HFFc6 (cell line): ENCODE measurements at regions not wholly inside any gene's neighbourhood (a gene's known extent, or its start where the extent isn't known, plus 50 kb on each side); places are given as distances from the start of the nearest gene placed in this dataset.

ENCODE experiments used
- DNase-seq: peaks from one replicate; pipeline ENCODE4 v3.0.0-alpha.2; 2018
- H3K27ac Mint-ChIP-seq: 2 replicates; pipeline ENCODE4 v1.8.0; 2020; ENCODE audit warnings: mild to moderate bottlenecking, mixed read lengths
- H3K27me3 Mint-ChIP-seq: 2 replicates; pipeline ENCODE4 v1.8.0; 2021; ENCODE audit warnings: mild to moderate bottlenecking, moderate library complexity, mixed read lengths; ENCODE audit not compliant: insufficient read depth
- H3K36me3 Mint-ChIP-seq: 2 replicates; pipeline ENCODE4 v1.8.0; 2021; ENCODE audit warnings: low read depth, mixed read lengths
- H3K4me1 Mint-ChIP-seq: 2 replicates; pipeline ENCODE4 v1.8.0; 2020; ENCODE audit warnings: low read depth, mixed read lengths
- H3K4me3 Mint-ChIP-seq: 2 replicates; pipeline ENCODE4 v1.8.0; 2020; ENCODE audit warnings: mild to moderate bottlenecking, moderate library complexity, mixed read lengths
- H3K9me3 Mint-ChIP-seq: 2 replicates; pipeline ENCODE4 v1.8.0; 2020; ENCODE audit warnings: mild to moderate bottlenecking, mixed read lengths
- TF ChIP-seq, protein P1 (sequence below): fragments of 200-600 bp; sonication (generic); IDR thresholded peaks from 2 replicates; pipeline ENCODE4 v1.5.0; 2021; ENCODE audit warnings: antibody characterized with exemption, mild to moderate bottlenecking

DNA sequence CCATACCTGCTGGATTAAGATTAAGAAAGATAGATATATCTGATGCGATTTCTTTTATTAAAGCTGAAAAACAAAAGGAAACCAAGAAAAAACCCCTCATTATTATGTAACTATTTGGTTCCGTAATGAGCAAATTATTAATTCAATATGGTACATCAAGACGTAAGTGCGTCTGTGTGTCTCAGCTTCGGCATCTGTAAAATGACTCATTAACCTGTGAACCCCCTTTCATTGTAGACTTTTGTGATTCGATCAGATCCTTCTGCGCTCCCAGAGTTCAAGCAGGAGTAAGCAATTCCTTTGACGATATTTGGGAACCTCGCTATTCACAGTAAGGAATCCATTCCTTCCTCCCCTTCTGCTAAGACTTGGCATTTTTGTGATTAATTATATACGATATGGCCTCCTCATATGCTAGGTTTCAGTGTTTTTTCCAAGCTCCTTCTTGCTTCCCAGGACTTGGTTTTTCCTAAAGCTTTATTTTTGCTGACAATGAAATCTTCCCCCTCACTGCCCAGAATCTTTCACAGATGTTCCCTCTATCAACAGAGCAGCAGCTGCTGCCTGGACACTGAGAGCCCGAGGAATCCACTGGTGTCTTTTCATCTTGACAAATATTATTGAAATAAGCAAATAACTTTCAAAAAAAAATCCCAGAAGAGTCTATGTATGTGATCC, 171.7 kb upstream of the CELF2 start:
- TF ChIP-seq, protein P1, sequence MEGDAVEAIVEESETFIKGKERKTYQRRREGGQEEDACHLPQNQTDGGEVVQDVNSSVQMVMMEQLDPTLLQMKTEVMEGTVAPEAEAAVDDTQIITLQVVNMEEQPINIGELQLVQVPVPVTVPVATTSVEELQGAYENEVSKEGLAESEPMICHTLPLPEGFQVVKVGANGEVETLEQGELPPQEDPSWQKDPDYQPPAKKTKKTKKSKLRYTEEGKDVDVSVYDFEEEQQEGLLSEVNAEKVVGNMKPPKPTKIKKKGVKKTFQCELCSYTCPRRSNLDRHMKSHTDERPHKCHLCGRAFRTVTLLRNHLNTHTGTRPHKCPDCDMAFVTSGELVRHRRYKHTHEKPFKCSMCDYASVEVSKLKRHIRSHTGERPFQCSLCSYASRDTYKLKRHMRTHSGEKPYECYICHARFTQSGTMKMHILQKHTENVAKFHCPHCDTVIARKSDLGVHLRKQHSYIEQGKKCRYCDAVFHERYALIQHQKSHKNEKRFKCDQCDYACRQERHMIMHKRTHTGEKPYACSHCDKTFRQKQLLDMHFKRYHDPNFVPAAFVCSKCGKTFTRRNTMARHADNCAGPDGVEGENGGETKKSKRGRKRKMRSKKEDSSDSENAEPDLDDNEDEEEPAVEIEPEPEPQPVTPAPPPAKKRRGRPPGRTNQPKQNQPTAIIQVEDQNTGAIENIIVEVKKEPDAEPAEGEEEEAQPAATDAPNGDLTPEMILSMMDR, result no peak
- no peak overlapping the region for H3K27ac Mint-ChIP-seq
- H3K4me1 Mint-ChIP-seq, result no peaks in the 10 kb centered on the region; the same call in 1 of the 2 replicates
- no peaks in the 10 kb centered on the region for H3K36me3 Mint-ChIP-seq
- DNase-seq, result no peak
- H3K4me3 Mint-ChIP-seq, result no peak overlapping the region
- H3K9me3 Mint-ChIP-seq, result no peaks in the 10 kb centered on the region
- H3K27me3 Mint-ChIP-seq, result peaks cover 6% of the 10 kb centered on the region

GRCh38 chr10:10846504-10846900, 171.2 kb upstream of the CELF2 start:
- TF ChIP-seq, protein P1, result no peak
- Mint-ChIP-seq H3K9me3 (no peaks in the 10 kb centered on the region), H3K4me1 (no peaks in the 10 kb centered on the region; the same call in 1 of the 2 replicates), H3K4me3 (no peak overlapping the region), H3K27ac (no peak overlapping the region), H3K27me3 (peaks cover 6% of the 10 kb centered on the region), H3K36me3 (no peaks in the 10 kb centered on the region)
- no peak for DNase-seq

GRCh38 chr10:10847387-10847786, 170.3 kb upstream of the CELF2 start:
- H3K27ac Mint-ChIP-seq, result no peak overlapping the region
- H3K9me3 Mint-ChIP-seq, result no peaks in the 10 kb centered on the region
- DNase-seq, result no peak
- no peaks in the 10 kb centered on the region for H3K36me3 Mint-ChIP-seq
- TF ChIP-seq, protein P1, result no peak
- H3K4me1 Mint-ChIP-seq, result no peaks in the 10 kb centered on the region; the same call in 1 of the 2 replicates
- peaks cover 6% of the 10 kb centered on the region for H3K27me3 Mint-ChIP-seq
- H3K4me3 Mint-ChIP-seq, result no peak overlapping the region

- H3K36me3 Mint-ChIP-seq, result no peaks in the 10 kb centered on the region
- peaks cover 9% of the 10 kb centered on the region for H3K27me3 Mint-ChIP-seq
- no peak overlapping the region for H3K27ac Mint-ChIP-seq
- TF ChIP-seq, protein P1, result no peak
- no peak for DNase-seq
- no peak overlapping the region for H3K4me3 Mint-ChIP-seq
- H3K4me1 Mint-ChIP-seq, result no peaks in the 10 kb centered on the region; the same call in 1 of the 2 replicates
- H3K9me3 Mint-ChIP-seq, result no peaks in the 10 kb centered on the region
These were observed 169.1 kb upstream of the CELF2 start for GRCh38 chr10:10848488-10849111.

DNA sequence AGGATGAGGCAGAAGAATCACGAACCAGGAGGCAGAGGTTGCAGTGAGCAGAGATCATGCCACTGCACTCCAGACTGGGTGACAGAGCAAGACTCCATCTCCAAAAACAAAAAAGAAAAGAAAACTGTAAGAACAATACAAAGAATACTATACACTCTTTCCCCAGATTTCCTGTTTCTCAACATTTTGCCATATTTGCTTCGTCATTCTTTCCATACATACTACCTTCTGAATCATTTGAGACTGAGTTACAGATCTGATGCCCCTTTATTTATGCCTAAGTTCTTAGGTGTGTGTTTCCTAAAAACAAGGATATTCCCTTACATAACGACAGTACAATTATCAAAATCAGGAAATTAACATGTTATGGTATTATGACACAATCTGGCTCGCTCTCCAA, 168.4 kb upstream of the CELF2 start:
- H3K27ac Mint-ChIP-seq, result no peak overlapping the region
- peaks cover 9% of the 10 kb centered on the region for H3K27me3 Mint-ChIP-seq
- TF ChIP-seq, protein P1, result no peak
- no peaks in the 10 kb centered on the region; the same call in 1 of the 2 replicates for H3K4me1 Mint-ChIP-seq
- H3K9me3 Mint-ChIP-seq, result no peaks in the 10 kb centered on the region
- DNase-seq, result no peak
- H3K36me3 Mint-ChIP-seq, result no peaks in the 10 kb centered on the region
- H3K4me3 Mint-ChIP-seq, result no peak overlapping the region
